ENCODE measurements at regions not wholly inside any gene's neighbourhood (a gene's known extent, or its start where the extent isn't known, plus 50 kb on each side); places are given as distances from the start of the nearest gene placed in this dataset.

DNA sequence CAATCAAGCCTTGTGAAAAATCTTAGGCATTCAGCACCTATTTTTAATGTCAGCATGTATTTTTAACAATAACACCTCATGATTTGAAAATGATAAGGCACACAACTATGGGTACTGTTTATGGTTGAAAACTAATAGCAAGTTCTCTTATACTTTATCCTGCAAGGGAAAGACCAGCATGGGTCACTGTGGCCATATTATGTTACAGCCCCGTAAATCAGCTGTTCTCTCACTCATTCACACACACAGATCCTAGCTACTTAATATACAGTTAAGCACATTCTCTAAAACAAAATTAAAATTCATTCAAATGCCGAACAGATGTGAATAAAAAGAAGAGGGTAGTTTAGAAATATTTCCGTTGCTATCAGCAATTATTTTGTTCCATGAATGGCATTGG is 224.4 kb downstream of the OGFRL1 start:
- no peaks in the 10 kb centered on the region for H3K36me3 ChIP-seq (ENCODE audit: control insufficient read depth in 2 of 2, insufficient read depth in 2 of 2, low read length in 2 of 2)
- no peaks in the 10 kb centered on the region for H3K4me1 ChIP-seq (ENCODE audit: control insufficient read depth, insufficient read depth, low read length)
- H3K4me3 ChIP-seq (ENCODE audit: low read length in 2 of 2) = no peak overlapping the region
- no peak overlapping the region for H3K9ac ChIP-seq (ENCODE audit: low read length in 2 of 2)
- H3K27ac ChIP-seq (ENCODE audit: low read length) = no peak overlapping the region
- no peaks in the 10 kb centered on the region for H3K9me3 ChIP-seq (ENCODE audit: control insufficient read depth in 2 of 2, low read length in 2 of 2)
- H3K27me3 ChIP-seq (ENCODE audit: control insufficient read depth in 1 of 2, insufficient read depth in 2 of 2, low read length in 2 of 2) = no peaks in the 10 kb centered on the region

DNA sequence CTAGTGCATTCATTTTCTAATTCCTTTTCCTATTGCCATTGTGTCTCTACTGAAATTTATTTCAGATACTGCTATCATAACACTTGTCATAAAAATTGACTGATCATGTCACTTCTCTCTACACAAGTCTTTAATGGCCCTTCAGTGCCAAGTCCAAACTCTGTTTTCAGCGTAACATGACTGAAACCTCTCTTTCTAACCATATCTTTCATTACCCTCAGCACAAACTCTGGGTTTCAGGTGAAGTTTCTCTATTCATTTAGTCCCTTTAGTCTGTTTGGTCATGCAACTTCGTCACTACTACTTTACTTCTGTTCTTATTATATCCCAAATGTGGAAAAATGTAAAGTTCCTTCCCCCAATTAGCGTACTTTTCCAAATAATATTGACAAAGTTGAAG is 234.9 kb downstream of the OGFRL1 start:
- no peak overlapping the region for H3K9ac ChIP-seq (ENCODE audit: low read length in 2 of 2)
- H3K27ac ChIP-seq (ENCODE audit: low read length) = no peak overlapping the region
- no peaks in the 10 kb centered on the region for H3K4me1 ChIP-seq (ENCODE audit: control insufficient read depth, insufficient read depth, low read length)
- no peak overlapping the region for H3K4me3 ChIP-seq (ENCODE audit: low read length in 2 of 2)
- H3K36me3 ChIP-seq (ENCODE audit: control insufficient read depth in 2 of 2, insufficient read depth in 2 of 2, low read length in 2 of 2) = no peaks in the 10 kb centered on the region
- no peaks in the 10 kb centered on the region for H3K9me3 ChIP-seq (ENCODE audit: control insufficient read depth in 2 of 2, low read length in 2 of 2)
- H3K27me3 ChIP-seq (ENCODE audit: control insufficient read depth in 1 of 2, insufficient read depth in 2 of 2, low read length in 2 of 2) = no peaks in the 10 kb centered on the region

DNA sequence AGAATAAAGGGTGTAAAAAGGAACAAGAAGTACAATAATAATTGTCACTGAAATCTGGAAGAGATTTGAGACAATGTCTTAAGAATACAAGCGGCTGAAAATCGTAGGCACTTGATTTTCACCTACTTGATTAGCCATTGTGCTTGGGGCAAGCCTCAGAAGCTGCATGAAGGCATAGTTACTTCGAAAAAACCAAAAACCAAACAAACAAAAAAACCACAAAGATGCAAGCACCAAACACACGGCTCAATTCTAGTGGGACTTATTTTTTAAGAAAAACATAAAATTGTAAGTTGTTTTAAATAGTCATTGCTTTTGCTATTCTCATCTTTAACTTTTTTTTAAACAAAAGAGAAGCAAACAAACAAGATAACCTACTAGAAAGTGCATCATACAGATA is 235.6 kb downstream of the OGFRL1 start:
- no peak overlapping the region for H3K9ac ChIP-seq (ENCODE audit: low read length in 2 of 2)
- no peak overlapping the region for H3K27ac ChIP-seq (ENCODE audit: low read length)
- H3K36me3 ChIP-seq (ENCODE audit: control insufficient read depth in 2 of 2, insufficient read depth in 2 of 2, low read length in 2 of 2) = no peaks in the 10 kb centered on the region
- no peaks in the 10 kb centered on the region for H3K4me1 ChIP-seq (ENCODE audit: control insufficient read depth, insufficient read depth, low read length)
- H3K4me3 ChIP-seq (ENCODE audit: low read length in 2 of 2) = no peak overlapping the region
- H3K27me3 ChIP-seq (ENCODE audit: control insufficient read depth in 1 of 2, insufficient read depth in 2 of 2, low read length in 2 of 2) = no peaks in the 10 kb centered on the region
- H3K9me3 ChIP-seq (ENCODE audit: control insufficient read depth in 2 of 2, low read length in 2 of 2) = no peaks in the 10 kb centered on the region

DNA sequence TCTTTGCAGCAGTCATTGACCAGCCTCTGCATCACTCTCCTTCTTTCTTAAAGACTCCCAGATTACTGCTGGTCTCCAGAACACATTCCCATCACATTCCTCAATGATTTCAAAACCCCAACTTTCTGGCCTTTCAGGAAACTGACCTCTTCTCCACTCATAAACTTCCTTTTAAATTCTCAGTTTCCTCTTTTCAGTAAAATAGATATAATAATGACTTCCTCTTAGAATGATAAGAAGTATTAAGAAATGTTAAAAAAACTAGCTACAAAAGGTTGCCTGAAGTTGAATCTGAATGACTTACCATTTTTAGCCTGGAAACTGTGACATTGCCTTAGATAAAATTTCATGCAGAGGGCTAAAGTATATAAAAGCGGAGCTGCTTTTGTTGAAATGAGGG is 239.3 kb downstream of the OGFRL1 start:
- Histone ChIP-seq H3K36me3 (ENCODE audit: control insufficient read depth in 2 of 2, insufficient read depth in 2 of 2, low read length in 2 of 2) (no peaks in the 10 kb centered on the region), H3K9ac (ENCODE audit: low read length in 2 of 2) (no peak overlapping the region), H3K27ac (ENCODE audit: low read length) (no peak overlapping the region), H3K4me3 (ENCODE audit: low read length in 2 of 2) (no peak overlapping the region), H3K27me3 (ENCODE audit: control insufficient read depth in 1 of 2, insufficient read depth in 2 of 2, low read length in 2 of 2) (no peaks in the 10 kb centered on the region), H3K9me3 (ENCODE audit: control insufficient read depth in 2 of 2, low read length in 2 of 2) (no peaks in the 10 kb centered on the region), H3K4me1 (ENCODE audit: control insufficient read depth, insufficient read depth, low read length) (no peaks in the 10 kb centered on the region)

DNA sequence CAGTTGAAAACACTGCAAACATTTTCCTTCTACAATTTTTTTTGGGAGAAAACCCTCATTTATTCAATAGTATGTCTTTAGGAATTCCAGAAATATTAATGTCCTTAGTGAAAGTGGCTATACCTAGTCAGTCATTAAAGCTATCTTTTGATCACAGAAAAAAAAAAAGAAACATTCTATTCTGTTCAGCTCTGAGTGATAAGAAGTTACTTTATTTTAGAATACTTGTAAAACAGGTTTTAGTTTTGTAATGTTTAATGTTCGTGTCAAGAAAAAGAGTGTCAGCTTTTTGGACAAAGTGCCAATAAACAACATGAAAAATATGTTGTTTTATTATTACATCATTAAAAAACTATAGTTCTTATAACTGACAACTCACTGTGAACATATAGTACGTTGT is 240.4 kb downstream of the OGFRL1 start:
- Histone ChIP-seq H3K36me3 (ENCODE audit: control insufficient read depth in 2 of 2, insufficient read depth in 2 of 2, low read length in 2 of 2) (no peaks in the 10 kb centered on the region), H3K27me3 (ENCODE audit: control insufficient read depth in 1 of 2, insufficient read depth in 2 of 2, low read length in 2 of 2) (no peaks in the 10 kb centered on the region), H3K4me1 (ENCODE audit: control insufficient read depth, insufficient read depth, low read length) (no peaks in the 10 kb centered on the region), H3K27ac (ENCODE audit: low read length) (no peak overlapping the region), H3K4me3 (ENCODE audit: low read length in 2 of 2) (no peak overlapping the region), H3K9ac (ENCODE audit: low read length in 2 of 2) (no peak overlapping the region), H3K9me3 (ENCODE audit: control insufficient read depth in 2 of 2, low read length in 2 of 2) (no peaks in the 10 kb centered on the region)

DNA sequence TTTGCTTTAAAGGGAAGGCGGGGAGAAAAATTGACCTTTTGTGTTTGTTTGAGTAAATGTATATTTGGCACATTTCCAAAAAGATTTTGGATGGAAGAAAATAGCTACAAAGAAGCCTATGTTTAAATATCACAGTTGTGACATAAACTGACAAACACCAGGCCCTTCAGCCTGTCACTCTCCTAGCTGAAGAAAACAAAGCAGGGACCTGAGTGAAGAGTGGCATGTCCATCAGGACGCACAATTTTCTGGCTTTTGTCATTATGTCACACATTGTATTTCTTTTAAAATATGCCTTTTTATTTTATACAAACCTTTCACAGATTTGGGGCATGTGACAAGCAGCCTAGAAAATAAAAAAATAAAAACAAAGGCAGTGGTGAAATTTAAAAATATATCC is 241.2 kb downstream of the OGFRL1 start:
- H3K36me3 ChIP-seq (ENCODE audit: control insufficient read depth in 2 of 2, insufficient read depth in 2 of 2, low read length in 2 of 2) = no peaks in the 10 kb centered on the region
- H3K9ac ChIP-seq (ENCODE audit: low read length in 2 of 2) = no peak overlapping the region
- H3K4me3 ChIP-seq (ENCODE audit: low read length in 2 of 2) = no peak overlapping the region
- H3K27ac ChIP-seq (ENCODE audit: low read length) = no peak overlapping the region
- H3K4me1 ChIP-seq (ENCODE audit: control insufficient read depth, insufficient read depth, low read length) = no peaks in the 10 kb centered on the region
- H3K9me3 ChIP-seq (ENCODE audit: control insufficient read depth in 2 of 2, low read length in 2 of 2) = no peaks in the 10 kb centered on the region
- H3K27me3 ChIP-seq (ENCODE audit: control insufficient read depth in 1 of 2, insufficient read depth in 2 of 2, low read length in 2 of 2) = no peaks in the 10 kb centered on the region

DNA sequence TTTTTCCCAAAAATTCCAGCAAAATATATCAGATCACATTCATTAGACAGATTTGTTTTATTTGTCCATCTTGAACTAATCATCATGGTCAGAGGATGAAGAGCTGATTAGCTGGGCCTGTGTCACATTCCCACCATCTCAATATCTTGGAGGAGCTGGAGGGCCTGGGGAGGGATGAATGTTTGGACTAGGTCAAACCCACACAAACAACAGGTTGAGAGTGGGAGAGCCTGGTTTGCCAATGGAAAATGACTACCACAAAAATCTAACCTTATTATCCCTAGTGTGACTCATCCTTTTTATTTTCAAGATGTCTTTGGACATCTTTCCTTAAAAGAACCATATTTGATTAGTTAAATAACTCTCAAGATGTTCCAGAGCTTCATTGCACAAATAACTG is 242.4 kb downstream of the OGFRL1 start:
- Histone ChIP-seq H3K9ac (ENCODE audit: low read length in 2 of 2) (no peak overlapping the region), H3K4me3 (ENCODE audit: low read length in 2 of 2) (no peak overlapping the region), H3K27me3 (ENCODE audit: control insufficient read depth in 1 of 2, insufficient read depth in 2 of 2, low read length in 2 of 2) (no peaks in the 10 kb centered on the region), H3K9me3 (ENCODE audit: control insufficient read depth in 2 of 2, low read length in 2 of 2) (no peaks in the 10 kb centered on the region), H3K36me3 (ENCODE audit: control insufficient read depth in 2 of 2, insufficient read depth in 2 of 2, low read length in 2 of 2) (no peaks in the 10 kb centered on the region), H3K27ac (ENCODE audit: low read length) (no peak overlapping the region), H3K4me1 (ENCODE audit: control insufficient read depth, insufficient read depth, low read length) (no peaks in the 10 kb centered on the region)

DNA sequence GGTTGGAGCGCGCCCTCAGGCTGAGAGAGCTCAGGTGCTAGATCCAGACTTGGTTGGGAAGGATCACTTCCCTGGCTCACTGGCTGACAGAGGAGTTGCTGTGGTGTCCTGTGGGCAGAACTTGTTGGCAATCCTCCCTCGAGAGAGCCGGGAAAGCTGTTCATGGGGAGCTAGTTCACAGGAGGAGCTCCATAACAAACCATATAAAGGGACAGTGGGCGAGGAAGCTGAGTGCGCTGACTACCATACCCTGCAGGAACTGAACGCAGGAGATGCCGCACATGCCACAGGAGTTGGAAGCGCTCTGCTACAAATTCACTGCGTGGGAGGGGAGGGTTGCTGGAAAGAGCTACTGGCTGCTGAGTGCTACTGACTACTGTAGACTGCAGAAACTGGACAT is 243.2 kb downstream of the OGFRL1 start:
- Histone ChIP-seq H3K4me1 (ENCODE audit: control insufficient read depth, insufficient read depth, low read length) (no peaks in the 10 kb centered on the region), H3K4me3 (ENCODE audit: low read length in 2 of 2) (no peak overlapping the region), H3K9me3 (ENCODE audit: control insufficient read depth in 2 of 2, low read length in 2 of 2) (no peaks in the 10 kb centered on the region), H3K27ac (ENCODE audit: low read length) (no peak overlapping the region), H3K36me3 (ENCODE audit: control insufficient read depth in 2 of 2, insufficient read depth in 2 of 2, low read length in 2 of 2) (no peaks in the 10 kb centered on the region), H3K9ac (ENCODE audit: low read length in 2 of 2) (no peak overlapping the region), H3K27me3 (ENCODE audit: control insufficient read depth in 1 of 2, insufficient read depth in 2 of 2, low read length in 2 of 2) (no peaks in the 10 kb centered on the region)

DNA sequence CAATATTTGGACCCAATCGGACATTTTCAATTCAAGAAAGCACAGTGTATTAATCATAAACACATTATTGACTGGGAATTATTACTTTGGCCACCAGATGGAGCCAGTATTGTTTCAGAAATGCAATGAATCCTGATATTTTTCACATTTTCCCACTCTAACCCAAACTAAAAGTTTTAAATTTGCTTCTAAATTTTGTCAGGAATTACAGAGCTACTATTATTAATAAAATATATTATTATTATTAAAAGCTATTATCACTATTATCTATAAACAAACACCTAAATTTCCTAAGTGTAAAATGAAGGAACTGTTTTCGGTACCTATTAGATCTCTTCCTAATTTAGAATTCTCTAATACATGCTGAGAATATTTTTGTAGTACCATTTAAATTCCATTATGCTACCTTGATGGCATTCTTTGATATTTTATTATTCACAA is 245.3 kb downstream of the OGFRL1 start:
- H3K9me3 ChIP-seq (ENCODE audit: control insufficient read depth in 2 of 2, low read length in 2 of 2) = no peaks in the 10 kb centered on the region
- H3K9ac ChIP-seq (ENCODE audit: low read length in 2 of 2) = no peak overlapping the region
- no peak overlapping the region for H3K4me3 ChIP-seq (ENCODE audit: low read length in 2 of 2)
- H3K36me3 ChIP-seq (ENCODE audit: control insufficient read depth in 2 of 2, insufficient read depth in 2 of 2, low read length in 2 of 2) = no peaks in the 10 kb centered on the region
- no peaks in the 10 kb centered on the region for H3K27me3 ChIP-seq (ENCODE audit: control insufficient read depth in 1 of 2, insufficient read depth in 2 of 2, low read length in 2 of 2)
- H3K4me1 ChIP-seq (ENCODE audit: control insufficient read depth, insufficient read depth, low read length) = no peaks in the 10 kb centered on the region
- H3K27ac ChIP-seq (ENCODE audit: low read length) = no peak overlapping the region

DNA sequence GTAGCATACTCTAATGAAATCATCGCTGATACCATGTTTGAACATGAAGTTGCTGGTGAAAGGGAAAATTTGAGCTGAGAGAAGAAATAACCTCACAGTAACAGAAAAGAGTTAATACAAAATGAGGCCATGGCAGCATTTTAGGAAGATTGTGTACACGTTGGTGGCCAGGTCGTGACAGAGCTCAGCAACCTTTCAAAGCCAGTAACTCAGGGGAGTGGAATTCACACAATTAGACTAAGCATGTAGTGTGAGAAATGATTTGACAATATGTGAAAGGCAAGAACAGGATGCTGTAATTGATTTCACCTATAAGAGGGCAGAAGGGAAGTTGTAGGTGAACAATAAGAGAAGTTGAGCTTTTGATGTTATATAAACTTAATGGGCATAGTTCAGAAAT is 246.3 kb downstream of the OGFRL1 start:
- H3K36me3 ChIP-seq (ENCODE audit: control insufficient read depth in 2 of 2, insufficient read depth in 2 of 2, low read length in 2 of 2) = no peaks in the 10 kb centered on the region
- no peaks in the 10 kb centered on the region for H3K27me3 ChIP-seq (ENCODE audit: control insufficient read depth in 1 of 2, insufficient read depth in 2 of 2, low read length in 2 of 2)
- H3K9me3 ChIP-seq (ENCODE audit: control insufficient read depth in 2 of 2, low read length in 2 of 2) = no peaks in the 10 kb centered on the region
- H3K4me1 ChIP-seq (ENCODE audit: control insufficient read depth, insufficient read depth, low read length) = no peaks in the 10 kb centered on the region
- H3K4me3 ChIP-seq (ENCODE audit: low read length in 2 of 2) = no peak overlapping the region
- no peak overlapping the region for H3K27ac ChIP-seq (ENCODE audit: low read length)
- no peak overlapping the region for H3K9ac ChIP-seq (ENCODE audit: low read length in 2 of 2)

DNA sequence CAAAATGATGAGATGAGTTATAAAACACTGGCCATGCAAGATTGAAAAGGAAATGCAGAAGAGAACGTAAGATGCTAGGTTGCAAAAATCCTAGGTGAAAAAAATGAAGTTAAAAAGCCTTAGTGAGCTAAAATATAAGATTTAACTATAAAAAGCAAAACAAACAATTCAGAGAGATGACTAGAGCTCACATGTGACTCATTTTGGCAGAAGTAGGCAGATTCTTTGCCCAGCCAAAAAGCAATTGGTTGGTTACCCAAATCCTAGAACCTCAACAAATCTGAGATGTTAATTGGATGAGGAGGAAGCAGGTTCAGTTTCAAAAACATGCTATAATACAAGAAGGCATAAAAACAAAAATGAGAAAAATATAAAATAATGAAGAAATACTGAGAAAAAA is 249.1 kb downstream of the OGFRL1 start:
- H3K27me3 ChIP-seq (ENCODE audit: control insufficient read depth in 1 of 2, insufficient read depth in 2 of 2, low read length in 2 of 2) = no peaks in the 10 kb centered on the region
- no peaks in the 10 kb centered on the region for H3K9me3 ChIP-seq (ENCODE audit: control insufficient read depth in 2 of 2, low read length in 2 of 2)
- H3K36me3 ChIP-seq (ENCODE audit: control insufficient read depth in 2 of 2, insufficient read depth in 2 of 2, low read length in 2 of 2) = no peaks in the 10 kb centered on the region
- H3K27ac ChIP-seq (ENCODE audit: low read length) = no peak overlapping the region
- H3K4me3 ChIP-seq (ENCODE audit: low read length in 2 of 2) = no peak overlapping the region
- H3K4me1 ChIP-seq (ENCODE audit: control insufficient read depth, insufficient read depth, low read length) = no peaks in the 10 kb centered on the region
- H3K9ac ChIP-seq (ENCODE audit: low read length in 2 of 2) = no peak overlapping the region

DNA sequence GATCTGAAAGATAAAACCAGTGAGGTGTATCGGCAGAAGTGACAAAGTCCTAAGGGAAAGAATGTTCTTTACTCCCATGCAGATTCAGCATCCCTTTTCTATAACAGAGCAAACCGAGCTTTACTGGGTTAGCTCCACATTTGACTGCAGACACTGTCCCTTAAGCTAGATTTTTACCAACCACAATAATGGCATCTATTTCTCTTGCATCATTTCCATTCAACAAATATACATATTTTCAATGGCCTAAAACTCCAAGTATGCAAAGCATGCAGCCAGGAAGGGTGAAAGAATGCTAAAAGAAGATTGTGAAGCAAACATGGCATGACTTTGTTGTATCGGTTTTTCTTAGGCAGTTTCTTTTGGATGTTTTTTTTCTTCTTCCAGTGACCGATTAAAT is 255.4 kb downstream of the OGFRL1 start:
- Histone ChIP-seq H3K27ac (ENCODE audit: low read length) (no peak overlapping the region), H3K4me1 (ENCODE audit: control insufficient read depth, insufficient read depth, low read length) (no peaks in the 10 kb centered on the region), H3K9me3 (ENCODE audit: control insufficient read depth in 2 of 2, low read length in 2 of 2) (no peaks in the 10 kb centered on the region), H3K9ac (ENCODE audit: low read length in 2 of 2) (no peak overlapping the region), H3K4me3 (ENCODE audit: low read length in 2 of 2) (no peak overlapping the region), H3K36me3 (ENCODE audit: control insufficient read depth in 2 of 2, insufficient read depth in 2 of 2, low read length in 2 of 2) (no peaks in the 10 kb centered on the region), H3K27me3 (ENCODE audit: control insufficient read depth in 1 of 2, insufficient read depth in 2 of 2, low read length in 2 of 2) (no peaks in the 10 kb centered on the region)

All from stomach smooth muscle (tissue), 2 donors.